H9 (cell line): ENCODE measurements at regions not wholly inside any gene's neighbourhood (a gene's known extent, or its start where the extent isn't known, plus 50 kb on each side); places are given as distances from the start of the nearest gene placed in this dataset.

Experiments used
- DNase-seq: peaks from one replicate; pipeline ENCODE4 v3.0.0-alpha.2; 2017
- H2AFZ ChIP-seq: one replicate; pipeline ENCODE4 v1.6.1; 2013; ENCODE audit warnings: mild to moderate bottlenecking, low read length, control low read depth, moderate library complexity
- H2AK5ac ChIP-seq: 2 replicates; pipeline ENCODE4 v1.6.1; 2013; ENCODE audit warnings: low read length, control low read depth, mixed read lengths; ENCODE audit not compliant: insufficient read length
- H2BK120ac ChIP-seq: one replicate; pipeline ENCODE4 v1.6.1; 2013; ENCODE audit warnings: low read depth, mild to moderate bottlenecking, low read length, control low read depth, inconsistent platforms; ENCODE audit not compliant: poor library complexity, severe bottlenecking
- H2BK12ac ChIP-seq: 2 replicates; pipeline ENCODE4 v1.6.1; 2013; ENCODE audit warnings: low read length, control low read depth, mixed read lengths, low read depth; ENCODE audit not compliant: insufficient read length
- H2BK15ac ChIP-seq: 2 replicates; pipeline ENCODE4 v1.6.1; 2013; ENCODE audit warnings: low read depth, low read length, control low read depth
- H2BK20ac ChIP-seq: one replicate; pipeline ENCODE4 v1.6.1; 2013; ENCODE audit warnings: low read depth, mild to moderate bottlenecking, low read length, control low read depth, inconsistent platforms; ENCODE audit not compliant: poor library complexity, severe bottlenecking
- H2BK5ac ChIP-seq: 2 replicates; pipeline ENCODE4 v1.6.1; 2013; ENCODE audit warnings: low read length, control low read depth, mixed read lengths; ENCODE audit not compliant: insufficient read length
- H3K14ac ChIP-seq: 2 replicates; pipeline ENCODE4 v1.6.1; 2013; ENCODE audit warnings: low read length, control low read depth; ENCODE audit not compliant: insufficient read depth
- H3K18ac ChIP-seq: 2 replicates; pipeline ENCODE4 v1.6.1; 2013; ENCODE audit warnings: low read depth, mild to moderate bottlenecking, mixed read lengths, low read length, control low read depth; ENCODE audit not compliant: insufficient read length
- H3K23ac ChIP-seq: 2 replicates; pipeline ENCODE4 v1.6.1; 2013; ENCODE audit warnings: low read length, control low read depth, mixed read lengths, low read depth; ENCODE audit not compliant: insufficient read length
- H3K23me2 ChIP-seq: 2 replicates; pipeline ENCODE4 v1.6.1; 2013; ENCODE audit warnings: low read depth, mild to moderate bottlenecking, mixed read lengths, low read length, control low read depth; ENCODE audit not compliant: insufficient read length, poor library complexity, severe bottlenecking
- H3K27ac ChIP-seq: 2 replicates; pipeline ENCODE4 v1.5.1; 2013; ENCODE audit warnings: low read length, control low read depth, mixed read lengths, low read depth; ENCODE audit not compliant: insufficient read length
- H3K27me3 ChIP-seq: 2 replicates; pipeline ENCODE4 v1.6.1; 2013; ENCODE audit warnings: low read length, control low read depth, inconsistent platforms; ENCODE audit not compliant: insufficient read depth
- H3K4ac ChIP-seq: 2 replicates; pipeline ENCODE4 v1.6.1; 2013; ENCODE audit warnings: low read depth, mild to moderate bottlenecking, control low read depth, inconsistent platforms, low read length, moderate library complexity
- H3K4me1 ChIP-seq: 2 replicates; pipeline ENCODE4 v1.6.1; 2013; ENCODE audit warnings: low read length, control low read depth, inconsistent platforms; ENCODE audit not compliant: insufficient read depth
- H3K4me2 ChIP-seq: 2 replicates; pipeline ENCODE4 v1.6.1; 2013; ENCODE audit warnings: low read length, control low read depth, mixed read lengths; ENCODE audit not compliant: insufficient read length, insufficient read depth
- H3K56ac ChIP-seq: 2 replicates; pipeline ENCODE4 v1.6.1; 2013; ENCODE audit warnings: low read depth, mild to moderate bottlenecking, mixed read lengths, low read length, control low read depth; ENCODE audit not compliant: insufficient read length
- H3K79me1 ChIP-seq: 2 replicates; pipeline ENCODE4 v1.6.1; 2013; ENCODE audit warnings: low read depth, mild to moderate bottlenecking, moderate library complexity, low read length, control low read depth, inconsistent platforms; ENCODE audit not compliant: insufficient read depth, poor library complexity, severe bottlenecking
- H3K79me2 ChIP-seq: 2 replicates; pipeline ENCODE4 v1.6.1; 2013; ENCODE audit warnings: low read length, control low read depth, inconsistent platforms; ENCODE audit not compliant: insufficient read depth
- H3K9ac ChIP-seq: 2 replicates; pipeline ENCODE4 v1.6.1; 2013; ENCODE audit warnings: low read length, control low read depth, mixed read lengths; ENCODE audit not compliant: insufficient read length; ENCODE audit errors: extremely low read depth
- H3K9me3 ChIP-seq: one replicate; pipeline ENCODE4 v1.6.1; 2013; ENCODE audit warnings: low read depth, low read length, inconsistent platforms; ENCODE audit not compliant: control insufficient read depth
- H3T11ph ChIP-seq: one replicate; pipeline ENCODE4 v1.6.1; 2013; ENCODE audit warnings: mild to moderate bottlenecking, low read length, control low read depth, inconsistent platforms
- H4K20me1 ChIP-seq: one replicate; pipeline ENCODE4 v1.6.1; 2013; ENCODE audit not compliant: control insufficient read depth, insufficient read length, insufficient read depth
- H4K5ac ChIP-seq: 2 replicates; pipeline ENCODE4 v1.6.1; 2013; ENCODE audit warnings: low read depth, mild to moderate bottlenecking, mixed read lengths, low read length, control low read depth; ENCODE audit not compliant: insufficient read length
- H4K8ac ChIP-seq: replicated peaks from 2 replicates; pipeline ENCODE4 v1.6.1; 2013; ENCODE audit warnings: low read length, control low read depth, mixed read lengths, low read depth; ENCODE audit not compliant: insufficient read length
- H4K91ac ChIP-seq: 2 replicates; pipeline ENCODE4 v1.6.1; 2013; ENCODE audit warnings: low read depth, mild to moderate bottlenecking, moderate library complexity, mixed read lengths, low read length, control low read depth; ENCODE audit not compliant: insufficient read length
- H3K27ac Mint-ChIP-seq, 3 experiments: 2 replicates in 2 of 3; 3 replicates in 1 of 3; pipeline ENCODE4 v1.8.0; 2020 to 2021; ENCODE audit warnings: mixed read lengths in 3 of 3, mild to moderate bottlenecking in 1 of 3, moderate library complexity in 1 of 3
- H3K27me3 Mint-ChIP-seq: 2 replicates; pipeline ENCODE4 v1.8.0; 2021; ENCODE audit warnings: low read depth, mild to moderate bottlenecking, moderate library complexity, mixed read lengths
- H3K36me3 Mint-ChIP-seq, 3 experiments: 2 replicates in 2 of 3; 3 replicates in 1 of 3; pipeline ENCODE4 v1.8.0; 2020 to 2021; ENCODE audit warnings: low read depth in 3 of 3, mixed read lengths in 3 of 3; ENCODE audit not compliant: insufficient read depth in 1 of 3
- H3K4me1 Mint-ChIP-seq, 2 experiments: 2 replicates each; pipeline ENCODE4 v1.8.0; 2020; ENCODE audit warnings: mixed read lengths in 2 of 2
- H3K4me3 Mint-ChIP-seq, 2 experiments: 2 replicates in 1 of 2; 3 replicates in 1 of 2; pipeline ENCODE4 v1.8.0; 2020 to 2021; ENCODE audit warnings: mild to moderate bottlenecking in 2 of 2, mixed read lengths in 2 of 2, moderate library complexity in 1 of 2
- H3K9me3 Mint-ChIP-seq, 2 experiments: 2 replicates in 1 of 2; 3 replicates in 1 of 2; pipeline ENCODE4 v1.8.0; 2020; ENCODE audit warnings: mild to moderate bottlenecking in 2 of 2, mixed read lengths in 2 of 2, moderate library complexity in 1 of 2
- WGBS: extraction: QIAGEN DNeasy Blood & Tissue Kit; methylation state at CpG from one replicate; pipeline ENCODE4 v1.1.7; 2013; ENCODE audit warnings: missing lambda C conversion rate, low lambda C conversion rate, mixed read lengths; ENCODE audit not compliant: insufficient read length; ENCODE audit errors: extremely low coverage; 5-methylcytosine and 5-hydroxymethylcytosine counted together
- TF ChIP-seq, protein P1 (sequence below): fragments of 200-600 bp; sonication (generic); conservative IDR thresholded peaks from 3 replicates; pipeline ENCODE4 v1.8.0; 2021; ENCODE audit warnings: antibody characterized with exemption, mild to moderate bottlenecking

DNA sequence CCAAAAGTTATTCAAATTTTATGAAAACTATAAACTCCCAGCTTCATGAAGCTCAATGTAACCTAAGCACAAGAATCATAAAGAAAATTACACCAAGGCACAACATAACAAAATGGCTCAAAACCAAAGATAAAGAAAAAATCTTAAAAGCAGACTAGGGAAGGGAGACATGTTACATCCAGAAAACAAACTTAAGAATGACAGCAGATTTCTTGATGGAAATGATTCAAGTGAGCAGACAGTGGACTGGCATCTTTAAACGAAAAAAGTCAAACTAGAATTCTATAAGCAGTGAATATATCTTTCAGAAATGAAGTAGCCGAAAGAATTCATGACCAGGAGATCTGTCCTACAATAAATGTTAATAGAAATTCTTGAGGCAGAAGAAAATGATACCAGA is 75.6 kb downstream of the SHANK2 start:
- H2AK5ac ChIP-seq = no peak overlapping the region
- H3K4me1 ChIP-seq = peaks cover 5% of the 10 kb centered on the region
- H3K4me2 ChIP-seq = no peak overlapping the region
- no peaks in the 10 kb centered on the region for H3K23me2 ChIP-seq
- no peak overlapping the region for H3K23ac ChIP-seq
- H3K4ac ChIP-seq = no peak overlapping the region
- no peak overlapping the region for H4K5ac ChIP-seq
- H3K14ac ChIP-seq = no peak overlapping the region
- Mint-ChIP-seq H3K9me3 (peaks cover 24 to 28% of the 10 kb centered on the region in 2 experiments), H3K4me1 (peaks cover 22 to 28% of the 10 kb centered on the region in 2 experiments), H3K4me3 (no peak overlapping the region), H3K27me3 (no peaks in the 10 kb centered on the region; the same call in 1 of the 2 replicates), H3K27ac (no peak overlapping the region), H3K36me3 (peaks cover 11 to 20% (median 13%) of the 10 kb centered on the region in 3 experiments)
- H3K56ac ChIP-seq = no peak overlapping the region
- no peak for DNase-seq
- H2BK20ac ChIP-seq = no peak overlapping the region
- H2BK120ac ChIP-seq = no peak overlapping the region
- TF ChIP-seq, protein P1, sequence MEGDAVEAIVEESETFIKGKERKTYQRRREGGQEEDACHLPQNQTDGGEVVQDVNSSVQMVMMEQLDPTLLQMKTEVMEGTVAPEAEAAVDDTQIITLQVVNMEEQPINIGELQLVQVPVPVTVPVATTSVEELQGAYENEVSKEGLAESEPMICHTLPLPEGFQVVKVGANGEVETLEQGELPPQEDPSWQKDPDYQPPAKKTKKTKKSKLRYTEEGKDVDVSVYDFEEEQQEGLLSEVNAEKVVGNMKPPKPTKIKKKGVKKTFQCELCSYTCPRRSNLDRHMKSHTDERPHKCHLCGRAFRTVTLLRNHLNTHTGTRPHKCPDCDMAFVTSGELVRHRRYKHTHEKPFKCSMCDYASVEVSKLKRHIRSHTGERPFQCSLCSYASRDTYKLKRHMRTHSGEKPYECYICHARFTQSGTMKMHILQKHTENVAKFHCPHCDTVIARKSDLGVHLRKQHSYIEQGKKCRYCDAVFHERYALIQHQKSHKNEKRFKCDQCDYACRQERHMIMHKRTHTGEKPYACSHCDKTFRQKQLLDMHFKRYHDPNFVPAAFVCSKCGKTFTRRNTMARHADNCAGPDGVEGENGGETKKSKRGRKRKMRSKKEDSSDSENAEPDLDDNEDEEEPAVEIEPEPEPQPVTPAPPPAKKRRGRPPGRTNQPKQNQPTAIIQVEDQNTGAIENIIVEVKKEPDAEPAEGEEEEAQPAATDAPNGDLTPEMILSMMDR = no peak
- H3T11ph ChIP-seq = no peak overlapping the region
- no peaks in the 10 kb centered on the region for H3K27me3 ChIP-seq
- H3K18ac ChIP-seq = no peak overlapping the region
- H4K91ac ChIP-seq = no peak overlapping the region
- no peaks in the 10 kb centered on the region for H4K20me1 ChIP-seq
- no peak overlapping the region for H2AFZ ChIP-seq
- no peak overlapping the region for H3K27ac ChIP-seq
- H3K9ac ChIP-seq = no peak overlapping the region
- H2BK12ac ChIP-seq = no peak overlapping the region
- WGBS = no CpG with 5 or more reads among the region's 2 CpGs
- H3K79me1 ChIP-seq = no peaks in the 10 kb centered on the region
- H2BK5ac ChIP-seq = no peak overlapping the region
- no peaks in the 10 kb centered on the region; the same call in 1 of the 2 replicates for H3K79me2 ChIP-seq
- H2BK15ac ChIP-seq = no peak overlapping the region
- no peaks in the 10 kb centered on the region for H3K9me3 ChIP-seq
- H4K8ac ChIP-seq = no peak overlapping the region
